C4-2B (cell line): ENCODE measurements at regions not wholly inside any gene's neighbourhood (a gene's known extent, or its start where the extent isn't known, plus 50 kb on each side); places are given as distances from the start of the nearest gene placed in this dataset.

Experiments
- ZFX ChIP-seq: fragments of 450-650 bp; IDR thresholded peaks from 2 replicates; pipeline ENCODE4 v1.6.1; 2017
- TF ChIP-seq, protein P1 (sequence below): fragments of 450-650 bp; conservative IDR thresholded peaks from 2 replicates; pipeline ENCODE4 v1.5.1; 2017; ENCODE audit warnings: mild to moderate bottlenecking

DNA sequence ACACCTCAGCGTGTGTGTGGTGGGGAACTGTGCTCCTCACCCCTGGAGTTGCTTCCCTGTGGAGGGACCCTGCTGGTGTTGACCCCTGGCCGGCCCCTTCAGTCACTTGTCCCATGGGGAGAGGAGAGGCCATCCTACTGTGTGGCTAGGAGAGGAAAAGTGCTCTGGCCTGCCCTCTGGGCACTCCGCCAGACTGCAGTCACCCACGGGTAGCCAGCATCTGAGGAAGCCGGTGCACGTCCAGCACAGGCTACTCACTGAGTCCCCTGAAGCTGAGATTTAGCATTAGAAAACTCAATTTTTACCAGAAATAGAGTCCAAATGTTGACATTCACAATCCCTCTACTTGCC lies 211.5 kb upstream of the RAB6C start:
- TF ChIP-seq, protein P1, sequence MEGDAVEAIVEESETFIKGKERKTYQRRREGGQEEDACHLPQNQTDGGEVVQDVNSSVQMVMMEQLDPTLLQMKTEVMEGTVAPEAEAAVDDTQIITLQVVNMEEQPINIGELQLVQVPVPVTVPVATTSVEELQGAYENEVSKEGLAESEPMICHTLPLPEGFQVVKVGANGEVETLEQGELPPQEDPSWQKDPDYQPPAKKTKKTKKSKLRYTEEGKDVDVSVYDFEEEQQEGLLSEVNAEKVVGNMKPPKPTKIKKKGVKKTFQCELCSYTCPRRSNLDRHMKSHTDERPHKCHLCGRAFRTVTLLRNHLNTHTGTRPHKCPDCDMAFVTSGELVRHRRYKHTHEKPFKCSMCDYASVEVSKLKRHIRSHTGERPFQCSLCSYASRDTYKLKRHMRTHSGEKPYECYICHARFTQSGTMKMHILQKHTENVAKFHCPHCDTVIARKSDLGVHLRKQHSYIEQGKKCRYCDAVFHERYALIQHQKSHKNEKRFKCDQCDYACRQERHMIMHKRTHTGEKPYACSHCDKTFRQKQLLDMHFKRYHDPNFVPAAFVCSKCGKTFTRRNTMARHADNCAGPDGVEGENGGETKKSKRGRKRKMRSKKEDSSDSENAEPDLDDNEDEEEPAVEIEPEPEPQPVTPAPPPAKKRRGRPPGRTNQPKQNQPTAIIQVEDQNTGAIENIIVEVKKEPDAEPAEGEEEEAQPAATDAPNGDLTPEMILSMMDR: no peak
- TF ChIP-seq ZFX: no peak
